ENCODE measurements at regions not wholly inside any gene's neighbourhood (a gene's known extent, or its start where the extent isn't known, plus 50 kb on each side); places are given as distances from the start of the nearest gene placed in this dataset.

DNA sequence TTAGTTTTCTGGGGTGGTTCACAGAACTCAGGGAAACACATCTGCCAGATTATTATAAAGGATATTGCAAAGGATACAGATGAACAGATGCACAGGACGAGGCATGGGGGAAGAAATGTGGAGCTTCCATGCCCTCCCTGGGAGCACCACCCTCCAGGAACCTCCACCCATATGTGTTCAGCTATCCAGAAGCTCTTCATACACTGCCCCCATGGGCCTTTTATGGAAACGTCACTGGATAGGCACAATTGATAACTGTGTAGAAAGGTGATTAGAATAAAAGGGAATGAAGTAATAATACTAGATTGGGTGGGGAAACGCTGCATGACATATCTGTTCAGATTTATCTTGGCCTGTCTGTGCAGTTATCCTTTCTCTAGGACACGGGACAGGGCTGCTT lies 357.9 kb downstream of the HS3ST1 start:
- Histone ChIP-seq H2BK12ac (ENCODE audit: low read depth, low read length) (no peak overlapping the region), H3K23me2 (ENCODE audit: low read depth, low read length) (no peaks in the 10 kb centered on the region; the same call in 1 of the 2 replicates), H2AFZ (ENCODE audit: low read length) (no peak overlapping the region), H3K18ac (ENCODE audit: extremely low read depth, low read length) (no peak overlapping the region), H3K9ac (replicated peaks in 1 of 4; ENCODE audit: extremely low read depth in 1 of 4, low read depth in 3 of 4, low read length in 3 of 4) (no peak overlapping the region), H3K14ac (ENCODE audit: insufficient read length) (no peak overlapping the region), H3K9me3 (ENCODE audit: insufficient read depth in 2 of 2, low read depth in 1 of 2, low read length in 1 of 2) (no peaks in the 10 kb centered on the region; a peak in 1 of 4 replicates), H4K8ac (ENCODE audit: extremely low read depth, insufficient read depth, low read length) (no peak overlapping the region), H3K79me1 (ENCODE audit: low read depth, low read length) (no peaks in the 10 kb centered on the region), H3K36me3 (ENCODE audit: control insufficient read depth in 2 of 4, insufficient read depth in 4 of 4, low read length in 3 of 4) (no peaks in the 10 kb centered on the region), H3K79me2 (ENCODE audit: control insufficient read depth in 1 of 2, insufficient read depth in 2 of 2, low read length in 2 of 2) (no peaks in the 10 kb centered on the region), H3K27ac (ENCODE audit: low read depth, low read length) (no peak overlapping the region), H2BK20ac (ENCODE audit: low read length) (no peak overlapping the region), H3K27me3 (replicated peaks in 1 of 4; ENCODE audit: control insufficient read depth in 3 of 4, extremely low read depth in 1 of 4, insufficient read depth in 3 of 4, low read length in 3 of 4) (no peaks in the 10 kb centered on the region), H3K4ac (replicated peaks; ENCODE audit: insufficient read length, low read depth, low read length) (no peak overlapping the region), H3K23ac (ENCODE audit: insufficient read length) (no peak overlapping the region), H4K91ac (replicated peaks; ENCODE audit: insufficient read length, low read length) (no peak overlapping the region), H2AK5ac (ENCODE audit: low read depth, low read length) (no peak overlapping the region), H3K4me3 (ENCODE audit: extremely low read depth in 1 of 4, insufficient read depth in 2 of 4, low read depth in 3 of 4, low read length in 4 of 4) (no peak overlapping the region), H4K5ac (ENCODE audit: insufficient read length, low read depth, low read length) (no peak overlapping the region), H4K20me1 (replicated peaks in 1 of 2; ENCODE audit: control insufficient read depth in 1 of 2, insufficient read depth in 2 of 2, low read length in 2 of 2) (no peaks in the 10 kb centered on the region), H3K4me1 (replicated peaks in 1 of 4; ENCODE audit: control insufficient read depth in 3 of 4, insufficient read depth in 4 of 4, low read length in 3 of 4) (peaks cover 0 to 6% (median 3%) of the 10 kb centered on the region in 4 experiments; a peak in 5 of 7 replicates), H3K56ac (replicated peaks; ENCODE audit: insufficient read length, low read depth, low read length) (no peak overlapping the region), H3K4me2 (ENCODE audit: insufficient read depth in 1 of 2, low read depth in 2 of 2, low read length in 2 of 2) (no peak overlapping the region), H2BK120ac (replicated peaks; ENCODE audit: low read depth, low read length) (no peak overlapping the region), H2BK5ac (ENCODE audit: low read depth, low read length) (no peak overlapping the region), H2BK15ac (ENCODE audit: low read length) (no peak overlapping the region)
- POLR2A ChIA-PET (ENCODE audit: partially characterized antibody), result no interaction called here
- no peak for FAIRE-seq
- 88% methylated on average over 4 of the region's 4 CpGs; no CpG with 5 or more reads in 1 of the 2 experiments for WGBS, 2 experiments (ENCODE audit: extremely low coverage in 1 of 2, insufficient coverage in 1 of 2, insufficient read length in 1 of 2, insufficient replicate concordance in 2 of 2, low coverage in 1 of 2, low lambda C conversion rate in 2 of 2, missing lambda C conversion rate in 1 of 2)
- DNase-seq (ENCODE audit: low read depth in 1 of 2, low spot score in 2 of 2), result no peak
- CTCF ChIA-PET (ENCODE audit: partially characterized antibody), result interaction anchor here (0.7 kb wide), 1 partner anchor 10 kb away, joined by 3 read pairs; no protein-coding TSS in a partner anchor
- no peak for TF ChIP-seq PHF8 (conservative IDR thresholded peaks at IDR 0.05; ENCODE audit: low read depth, low read length)
- TF ChIP-seq POLR2AphosphoS5 (IDR thresholded peaks at IDR 0.05; ENCODE audit: low read depth, low read length), result no peak
- no peak for TF ChIP-seq TAF7 (optimal IDR thresholded peaks at IDR 0.05; ENCODE audit: borderline replicate concordance, low read depth, low read length)
- TF ChIP-seq, protein P1, sequence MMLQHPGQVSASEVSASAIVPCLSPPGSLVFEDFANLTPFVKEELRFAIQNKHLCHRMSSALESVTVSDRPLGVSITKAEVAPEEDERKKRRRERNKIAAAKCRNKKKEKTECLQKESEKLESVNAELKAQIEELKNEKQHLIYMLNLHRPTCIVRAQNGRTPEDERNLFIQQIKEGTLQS (IDR thresholded peaks at IDR 0.05; ENCODE audit: insufficient read depth, low read depth, low read length), result no peak
- TF ChIP-seq, protein P2, sequence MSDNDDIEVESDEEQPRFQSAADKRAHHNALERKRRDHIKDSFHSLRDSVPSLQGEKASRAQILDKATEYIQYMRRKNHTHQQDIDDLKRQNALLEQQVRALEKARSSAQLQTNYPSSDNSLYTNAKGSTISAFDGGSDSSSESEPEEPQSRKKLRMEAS (IDR thresholded peaks at IDR 0.05), result no peak
- TF ChIP-seq CTCF (IDR thresholded peaks at IDR 0.05; ENCODE audit: control extremely low read depth in 1 of 3, insufficient read depth in 1 of 3, low read depth in 1 of 3, low read length in 3 of 3), result no peak
- TF ChIP-seq NRF1 (IDR thresholded peaks at IDR 0.05; ENCODE audit: low read depth, low read length), result no peak
- TF ChIP-seq RXRA (IDR thresholded peaks at IDR 0.05; ENCODE audit: insufficient read depth, low read depth, low read length), result no peak
- no peak for TF ChIP-seq TEAD4 (IDR thresholded peaks at IDR 0.05; ENCODE audit: low read depth, low read length)
- no peak for TF ChIP-seq HDAC2 (IDR thresholded peaks at IDR 0.05; ENCODE audit: borderline replicate concordance in 1 of 2, low read depth in 2 of 2, low read length in 2 of 2)
- TF ChIP-seq GTF2F1 (IDR thresholded peaks at IDR 0.05; ENCODE audit: borderline replicate concordance, low read depth, low read length), result no peak

Data from H1 (cell line).